Stomach (tissue), 4 donors: ENCODE measurements at regions not wholly inside any gene's neighbourhood (a gene's known extent, or its start where the extent isn't known, plus 50 kb on each side); places are given as distances from the start of the nearest gene placed in this dataset.

ENCODE experiments used
- POLR2A ChIP-seq, 4 donors: fragments of 450-650 bp; IDR thresholded peaks; one replicate each; pipeline ENCODE4 v1.6.1; 2016; ENCODE audit warnings: antibody characterized with exemption in 4 of 4, control low read depth in 2 of 4, mild to moderate bottlenecking in 1 of 4, moderate library complexity in 1 of 4
- POLR2AphosphoS5 ChIP-seq, 3 donors: sonication (generic); formaldehyde crosslinking; IDR thresholded peaks; one replicate each; pipeline ENCODE4 v1.6.1; 2016; ENCODE audit warnings: antibody characterized with exemption in 3 of 3
- TF ChIP-seq, protein P1 (sequence below), 7 experiments: fragments of 450-650 bp in 4 of 7; fragments of 200-600 bp in 3 of 7; sonication (generic) in 3 of 7; IDR thresholded peaks; one replicate each; pipeline ENCODE4 v1.5.1; 2016 to 2019; ENCODE audit warnings: antibody characterized with exemption in 7 of 7, control low read depth in 2 of 7, mild to moderate bottlenecking in 1 of 7

DNA sequence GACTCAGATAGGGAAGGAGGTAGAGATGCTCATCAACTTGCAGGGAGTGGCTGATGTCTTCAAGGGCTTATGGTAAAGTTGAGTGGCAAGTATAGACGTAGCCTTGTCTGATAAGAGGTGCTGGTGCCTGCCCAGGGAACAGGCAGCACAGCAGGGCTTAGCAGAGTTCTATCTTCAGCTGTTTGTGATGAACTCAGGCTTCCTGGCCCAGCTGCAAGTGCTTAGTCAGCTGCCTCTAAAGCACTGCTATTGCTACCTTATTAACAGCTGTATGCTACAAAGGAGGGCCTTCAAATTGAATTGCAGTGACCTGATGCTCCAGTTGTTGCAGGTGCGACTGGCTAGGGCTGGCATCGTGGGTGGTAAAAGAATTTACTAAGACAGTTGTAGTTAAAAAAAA, 82.1 kb downstream of the TSN start:
- TF ChIP-seq, protein P1, sequence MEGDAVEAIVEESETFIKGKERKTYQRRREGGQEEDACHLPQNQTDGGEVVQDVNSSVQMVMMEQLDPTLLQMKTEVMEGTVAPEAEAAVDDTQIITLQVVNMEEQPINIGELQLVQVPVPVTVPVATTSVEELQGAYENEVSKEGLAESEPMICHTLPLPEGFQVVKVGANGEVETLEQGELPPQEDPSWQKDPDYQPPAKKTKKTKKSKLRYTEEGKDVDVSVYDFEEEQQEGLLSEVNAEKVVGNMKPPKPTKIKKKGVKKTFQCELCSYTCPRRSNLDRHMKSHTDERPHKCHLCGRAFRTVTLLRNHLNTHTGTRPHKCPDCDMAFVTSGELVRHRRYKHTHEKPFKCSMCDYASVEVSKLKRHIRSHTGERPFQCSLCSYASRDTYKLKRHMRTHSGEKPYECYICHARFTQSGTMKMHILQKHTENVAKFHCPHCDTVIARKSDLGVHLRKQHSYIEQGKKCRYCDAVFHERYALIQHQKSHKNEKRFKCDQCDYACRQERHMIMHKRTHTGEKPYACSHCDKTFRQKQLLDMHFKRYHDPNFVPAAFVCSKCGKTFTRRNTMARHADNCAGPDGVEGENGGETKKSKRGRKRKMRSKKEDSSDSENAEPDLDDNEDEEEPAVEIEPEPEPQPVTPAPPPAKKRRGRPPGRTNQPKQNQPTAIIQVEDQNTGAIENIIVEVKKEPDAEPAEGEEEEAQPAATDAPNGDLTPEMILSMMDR (IDR thresholded peaks at IDR 0.05), result no peak
- no peak for TF ChIP-seq POLR2A (IDR thresholded peaks at IDR 0.05)
- no peak for TF ChIP-seq POLR2AphosphoS5 (IDR thresholded peaks at IDR 0.05)
